GM23338 (cell line): ENCODE measurements at regions not wholly inside any gene's neighbourhood (a gene's known extent, or its start where the extent isn't known, plus 50 kb on each side); places are given as distances from the start of the nearest gene placed in this dataset.

Source experiments
- ATAC-seq: fragments of 200-7000 bp; cut with Tn5 transposase; 3 replicates; pipeline ENCODE4 v1.9.1; 2020
- DNase-seq: peaks from one replicate; pipeline ENCODE4 v3.0.0-alpha.2; 2015; ENCODE audit warnings: low spot score
- H2AFZ ChIP-seq: fragments of 200-600 bp; sonication (generic); 2 replicates; pipeline ENCODE4 v1.8.0; 2016; ENCODE audit warnings: antibody characterized with exemption, mild to moderate bottlenecking, moderate library complexity
- H3F3A ChIP-seq: fragments of 200-600 bp; sonication (generic); replicated peaks from 2 replicates; pipeline ENCODE4 v1.8.0; 2017; ENCODE audit warnings: antibody characterized with exemption, mixed run types, low read depth
- H3K27ac ChIP-seq: fragments of 200-600 bp; sonication (generic); 2 replicates; pipeline ENCODE4 v1.6.1; 2016; ENCODE audit warnings: low read depth
- H3K27me3 ChIP-seq: fragments of 200-600 bp; sonication (generic); 2 replicates; pipeline ENCODE4 v1.8.0; 2016; ENCODE audit warnings: mild to moderate bottlenecking, mixed run types, moderate library complexity; ENCODE audit not compliant: insufficient read depth
- H3K36me3 ChIP-seq: fragments of 200-600 bp; sonication (generic); 2 replicates; pipeline ENCODE4 v1.8.0; 2016; ENCODE audit warnings: mild to moderate bottlenecking; ENCODE audit not compliant: insufficient read depth
- H3K4me1 ChIP-seq: fragments of 200-600 bp; sonication (generic); 2 replicates; pipeline ENCODE4 v1.8.0; 2016; ENCODE audit warnings: mild to moderate bottlenecking, moderate library complexity; ENCODE audit not compliant: insufficient read depth
- H3K4me2 ChIP-seq: fragments of 200-600 bp; sonication (generic); 2 replicates; pipeline ENCODE4 v1.7.1; 2017; ENCODE audit warnings: mixed run types
- H3K4me3 ChIP-seq: fragments of 200-600 bp; sonication (generic); 2 replicates; pipeline ENCODE4 v1.6.1; 2016; ENCODE audit warnings: mixed run types
- H3K79me2 ChIP-seq: fragments of 200-600 bp; sonication (generic); replicated peaks from 2 replicates; pipeline ENCODE4 v1.8.0; 2017; ENCODE audit warnings: mild to moderate bottlenecking; ENCODE audit not compliant: insufficient read depth
- H3K9me2 ChIP-seq: fragments of 200-600 bp; sonication (generic); 2 replicates; pipeline ENCODE4 v1.8.0; 2017; ENCODE audit not compliant: insufficient read depth
- H4K20me1 ChIP-seq: fragments of 200-600 bp; sonication (generic); replicated peaks from 2 replicates; pipeline ENCODE4 v1.8.0; 2017; ENCODE audit warnings: mild to moderate bottlenecking; ENCODE audit not compliant: insufficient read depth
- H3K27ac Mint-ChIP-seq: 2 replicates; pipeline ENCODE4 v1.8.0; 2020; ENCODE audit warnings: inconsistent platforms, mild to moderate bottlenecking, moderate library complexity, mixed read lengths
- H3K27me3 Mint-ChIP-seq: 3 replicates; pipeline ENCODE4 v1.8.0; 2022; ENCODE audit warnings: low read depth, mild to moderate bottlenecking, moderate library complexity, mixed read lengths, inconsistent platforms; ENCODE audit not compliant: insufficient read depth, poor library complexity
- H3K36me3 Mint-ChIP-seq: 3 replicates; pipeline ENCODE4 v1.8.0; 2021; ENCODE audit warnings: low read depth, mild to moderate bottlenecking, inconsistent platforms, moderate library complexity, mixed read lengths
- H3K4me1 Mint-ChIP-seq: 3 replicates; pipeline ENCODE4 v1.8.0; 2020; ENCODE audit warnings: mild to moderate bottlenecking, inconsistent platforms, mixed read lengths
- H3K4me3 Mint-ChIP-seq: 3 replicates; pipeline ENCODE4 v1.8.0; 2021; ENCODE audit warnings: moderate library complexity, mild to moderate bottlenecking, inconsistent platforms, mixed read lengths
- H3K9me3 Mint-ChIP-seq: 3 replicates; pipeline ENCODE4 v1.8.0; 2020; ENCODE audit warnings: moderate library complexity, mild to moderate bottlenecking, inconsistent platforms, mixed read lengths
- CREB1 ChIP-seq: fragments of 250-450 bp; sonication (Bioruptor Pico); IDR thresholded peaks from 2 replicates; pipeline ENCODE4 v1.5.0; 2020; ENCODE audit warnings: low read depth, mild to moderate bottlenecking, moderate library complexity
- CTCF ChIP-seq, 2 experiments: fragments of 200-600 bp in 1 of 2; sonication (generic) in 1 of 2; conservative IDR thresholded peaks; 2 replicates each; pipeline versions ENCODE4 v1.5.1 to v1.6.1; 2016 to 2017; ENCODE audit warnings: antibody characterized with exemption in 2 of 2, low read depth in 2 of 2, mild to moderate bottlenecking in 2 of 2, moderate library complexity in 1 of 2
- ETS1 ChIP-seq: IDR thresholded peaks from 2 replicates; pipeline ENCODE4 v1.6.1; 2016; ENCODE audit warnings: antibody characterized with exemption
- EZH2 ChIP-seq: fragments of 200-600 bp; sonication (generic); IDR thresholded peaks from one replicate; pipeline ENCODE4 v1.8.0; 2017; ENCODE audit warnings: antibody characterized with exemption, mild to moderate bottlenecking, low read depth; ENCODE audit not compliant: unreplicated experiment
- EZH2phosphoT487 ChIP-seq: fragments of 200-600 bp; sonication (generic); IDR thresholded peaks from one replicate; pipeline ENCODE4 v1.8.1; 2018; ENCODE audit warnings: antibody characterized with exemption; ENCODE audit not compliant: unreplicated experiment
- JUNB ChIP-seq: IDR thresholded peaks from one replicate; pipeline ENCODE4 v1.6.1; 2016; ENCODE audit warnings: antibody characterized with exemption; ENCODE audit not compliant: unreplicated experiment
- NANOG ChIP-seq: IDR thresholded peaks from 2 replicates; pipeline ENCODE4 v1.6.1; 2016; ENCODE audit warnings: antibody characterized with exemption, borderline replicate concordance
- POLR2AphosphoS5 ChIP-seq: IDR thresholded peaks from 2 replicates; pipeline ENCODE4 v1.6.1; 2016; ENCODE audit warnings: antibody characterized with exemption, low read depth
- REST ChIP-seq: IDR thresholded peaks from one replicate; pipeline ENCODE4 v1.6.1; 2018; ENCODE audit warnings: antibody characterized with exemption; ENCODE audit not compliant: unreplicated experiment
- STAT1 ChIP-seq: IDR thresholded peaks from one replicate; pipeline ENCODE4 v1.6.1; 2016; ENCODE audit warnings: antibody characterized with exemption; ENCODE audit not compliant: unreplicated experiment
- ZNF114 ChIP-seq: fragments of 250-450 bp; sonication (Bioruptor Pico); IDR thresholded peaks from 2 replicates; pipeline ENCODE4 v1.5.0; 2020; ENCODE audit warnings: mild to moderate bottlenecking, moderate library complexity
- ZNF331 ChIP-seq: fragments of 250-450 bp; sonication (Bioruptor Pico); IDR thresholded peaks from 2 replicates; pipeline ENCODE4 v1.5.0; 2020; ENCODE audit warnings: low read depth, mild to moderate bottlenecking, moderate library complexity

GRCh38 chr18:32870611-32871010, 97.8 kb upstream of the KLHL14 start:
- no peak overlapping the region for H3K4me2 ChIP-seq
- TF ChIP-seq EZH2phosphoT487 (no peak), JUNB (no peak)
- Mint-ChIP-seq H3K36me3 (no peaks in the 10 kb centered on the region), H3K4me3 (no peak overlapping the region), H3K27me3 (peaks cover 3% of the 10 kb centered on the region), H3K4me1 (peaks cover 17% of the 10 kb centered on the region), H3K27ac (no peak overlapping the region), H3K9me3 (no peaks in the 10 kb centered on the region)
- H3K4me3 ChIP-seq: no peak overlapping the region
- H2AFZ ChIP-seq: no peak overlapping the region; the same call in 1 of the 2 replicates
- H4K20me1 ChIP-seq: no peaks in the 10 kb centered on the region
- no peaks in the 10 kb centered on the region for H3K79me2 ChIP-seq
- no peak for DNase-seq
- ATAC-seq: no peak
- H3K36me3 ChIP-seq: no peaks in the 10 kb centered on the region
- H3K4me1 ChIP-seq: peaks cover 19% of the 10 kb centered on the region
- H3F3A ChIP-seq: no peaks in the 10 kb centered on the region
- peaks cover 13% of the 10 kb centered on the region; the same call in 1 of the 2 replicates for H3K9me2 ChIP-seq
- no peaks in the 10 kb centered on the region for H3K27me3 ChIP-seq
- H3K27ac ChIP-seq: no peak overlapping the region

GRCh38 chr18:32868406-32868805, 95.6 kb upstream of the KLHL14 start:
- peaks cover 3% of the 10 kb centered on the region for H3K27me3 Mint-ChIP-seq
- H3K4me3 Mint-ChIP-seq: no peak overlapping the region
- Histone ChIP-seq H4K20me1 (no peaks in the 10 kb centered on the region), H3K4me3 (no peak overlapping the region), H3K79me2 (no peaks in the 10 kb centered on the region), H3K27me3 (no peaks in the 10 kb centered on the region), H3K4me2 (no peak overlapping the region), H3K4me1 (peaks cover 19% of the 10 kb centered on the region), H2AFZ (peak overlapping the region; percentile 81; the same call in 1 of the 2 replicates), H3F3A (no peaks in the 10 kb centered on the region), H3K36me3 (no peaks in the 10 kb centered on the region), H3K9me2 (0 out of 2 replicates have a peak, but pooled peaks cover 5% of the 10 kb centered on the region), H3K27ac (no peak overlapping the region)
- no peak for TF ChIP-seq REST
- TF ChIP-seq ETS1: no peak
- no peak for TF ChIP-seq JUNB
- TF ChIP-seq ZNF114 (CRISPR knock-in tag): no peak
- no peak for TF ChIP-seq EZH2phosphoT487
- TF ChIP-seq STAT1: no peak
- no peak for TF ChIP-seq CTCF (conservative IDR thresholded peaks at IDR 0.05; ENCODE audit: low read depth in 2 of 2)
- TF ChIP-seq EZH2: no peak
- TF ChIP-seq POLR2AphosphoS5: no peak
- no peak for TF ChIP-seq CREB1 (CRISPR knock-in tag)
- no peak for TF ChIP-seq NANOG
- TF ChIP-seq ZNF331 (CRISPR knock-in tag): no peak
- no peaks in the 10 kb centered on the region for H3K36me3 Mint-ChIP-seq
- no peak for DNase-seq
- no peaks in the 10 kb centered on the region for H3K9me3 Mint-ChIP-seq
- no peak for ATAC-seq
- H3K4me1 Mint-ChIP-seq: peaks cover 17% of the 10 kb centered on the region
- no peak overlapping the region for H3K27ac Mint-ChIP-seq
